Muscle layer of duodenum (tissue), 2 donors: ENCODE measurements at regions not wholly inside any gene's neighbourhood (a gene's known extent, or its start where the extent isn't known, plus 50 kb on each side); places are given as distances from the start of the nearest gene placed in this dataset.
"Not testable (repeated sequence)": the region's sequence is repeated elsewhere in the genome, so short reads cannot be mapped to it uniquely, and the experiment has no call there.

Source experiments
- H3K27ac ChIP-seq: one replicate; pipeline ENCODE4 v1.7.0; 2013; ENCODE audit warnings: mild to moderate bottlenecking, low read length
- H3K27me3 ChIP-seq: one replicate; pipeline ENCODE4 v1.7.0; 2013; ENCODE audit warnings: low read depth, mild to moderate bottlenecking, control low read depth, low read length
- H3K36me3 ChIP-seq, 2 donors: one replicate each; pipeline ENCODE4 v1.7.0; 2013; ENCODE audit warnings: low read length in 2 of 2, control low read depth in 1 of 2, mild to moderate bottlenecking in 1 of 2; ENCODE audit not compliant: insufficient read depth in 2 of 2, control insufficient read depth in 1 of 2
- H3K4me1 ChIP-seq, 2 donors: one replicate each; pipeline ENCODE4 v1.7.0; 2013; ENCODE audit warnings: low read length in 2 of 2, mild to moderate bottlenecking in 2 of 2, control low read depth in 1 of 2, moderate library complexity in 1 of 2; ENCODE audit not compliant: insufficient read depth in 2 of 2, control insufficient read depth in 1 of 2
- H3K4me3 ChIP-seq, 2 donors: one replicate each; pipeline ENCODE4 v1.7.0; 2013; ENCODE audit warnings: low read length in 2 of 2, low read depth in 1 of 2, mild to moderate bottlenecking in 1 of 2
- H3K9me3 ChIP-seq, 2 donors: one replicate each; pipeline ENCODE4 v1.7.0; 2013; ENCODE audit warnings: low read length in 2 of 2, control low read depth in 1 of 2, mild to moderate bottlenecking in 1 of 2; ENCODE audit not compliant: control insufficient read depth in 1 of 2
- donor health status: healthy.

DNA sequence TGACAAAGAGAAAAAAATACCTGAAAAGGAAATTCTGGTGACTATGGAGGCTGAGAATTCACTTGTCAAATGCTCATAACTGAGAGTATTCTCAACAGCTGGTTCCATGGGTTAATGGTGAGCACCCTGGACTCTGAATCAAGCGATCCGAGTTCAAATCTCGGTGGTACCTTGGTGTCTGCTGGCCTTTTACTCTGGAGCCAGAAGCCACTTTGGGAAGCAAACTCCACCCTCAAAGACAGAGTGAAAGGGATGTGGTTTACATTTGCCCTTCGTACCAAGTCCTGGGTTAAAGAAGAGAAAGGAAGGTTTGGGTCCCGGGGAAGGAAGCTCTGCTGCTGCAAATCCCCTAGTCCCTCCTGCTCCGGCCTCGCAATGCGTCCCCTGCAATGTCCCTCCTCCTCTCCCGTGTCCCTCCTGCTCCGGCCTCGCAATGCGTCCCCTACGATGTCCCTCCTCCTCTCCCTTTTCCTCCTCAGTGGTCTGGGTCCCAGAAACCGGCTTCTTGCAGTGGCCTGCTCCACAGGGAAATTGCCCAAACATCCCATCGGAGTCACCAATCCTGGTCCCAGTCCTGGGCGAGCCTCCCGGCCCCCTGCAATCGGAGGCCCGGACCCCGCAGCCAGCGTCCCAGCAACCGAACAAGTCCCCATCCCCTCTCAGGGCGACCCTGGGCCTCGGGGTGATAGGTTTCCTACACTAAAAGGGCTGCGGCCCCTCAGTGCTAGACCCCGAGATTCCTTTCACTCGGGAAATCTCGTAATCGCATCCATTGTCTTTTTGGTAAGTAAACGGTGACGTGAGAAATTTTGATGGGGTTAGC is 129.4 kb downstream of the PPIAL4G start:
- H3K9me3 ChIP-seq, result no peaks in the 10 kb centered on the region
- H3K4me3 ChIP-seq, result no peak overlapping the region
- no peaks in the 10 kb centered on the region for H3K4me1 ChIP-seq
- H3K36me3 ChIP-seq, result no peaks in the 10 kb centered on the region
- peaks cover 57% of the 10 kb centered on the region for H3K27me3 ChIP-seq
- H3K27ac ChIP-seq, result no peak overlapping the region

DNA sequence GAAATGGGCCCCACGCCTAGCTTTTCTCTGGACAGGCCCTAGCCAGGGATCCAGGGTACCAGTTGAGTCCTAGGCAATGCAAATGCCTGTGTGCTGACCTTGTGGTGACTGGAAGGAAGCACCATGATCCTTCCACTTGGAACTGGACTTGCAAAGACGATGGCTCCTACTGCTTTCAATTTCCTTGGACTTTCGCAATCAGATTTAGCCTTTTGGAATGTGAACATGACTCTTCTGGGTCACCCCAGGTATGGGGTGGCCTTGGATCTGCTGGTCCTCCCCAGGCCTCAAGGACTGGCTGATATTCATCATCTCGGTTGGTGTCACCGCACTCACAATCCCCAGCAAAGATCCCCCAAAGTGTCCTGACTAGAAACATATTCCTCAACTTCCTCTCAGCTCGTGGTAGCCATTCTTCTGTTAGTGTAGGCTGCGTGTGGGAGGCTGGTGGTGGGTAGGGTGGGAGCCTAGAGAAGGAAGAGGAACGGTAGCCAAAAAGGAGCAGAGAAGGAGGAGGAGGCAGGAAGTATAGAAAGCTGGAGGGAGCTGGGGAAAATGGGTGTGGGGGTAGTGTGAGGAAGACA is 130.5 kb downstream of the PPIAL4G start:
- Histone ChIP-seq H3K36me3 (no peaks in the 10 kb centered on the region), H3K27ac (no peak overlapping the region), H3K4me3 (no peak overlapping the region), H3K4me1 (no peaks in the 10 kb centered on the region), H3K9me3 (no peaks in the 10 kb centered on the region), H3K27me3 (peaks cover 59% of the 10 kb centered on the region)

DNA sequence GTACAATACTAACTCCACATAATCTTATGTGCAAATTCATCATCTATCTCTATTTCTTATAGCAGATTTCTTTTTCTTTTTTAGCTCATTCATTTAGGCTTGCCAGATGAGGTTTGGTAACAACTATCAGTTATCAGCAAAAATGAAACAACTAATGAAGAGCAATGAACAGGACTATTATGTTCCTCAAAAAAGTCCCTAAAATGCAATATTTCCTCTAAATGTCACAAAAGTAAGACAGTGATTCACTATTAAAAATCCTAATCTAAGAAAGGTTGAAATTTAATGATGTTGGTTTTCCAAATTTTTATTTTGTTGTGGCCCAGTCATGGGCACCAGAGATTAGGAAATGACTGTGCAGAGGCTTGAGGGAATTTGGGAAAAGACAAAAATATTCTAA is 135.3 kb downstream of the PPIAL4G start:
- Histone ChIP-seq H3K9me3 (no peaks in the 10 kb centered on the region), H3K27me3 (peaks cover 23% of the 10 kb centered on the region), H3K36me3 (no peaks in the 10 kb centered on the region), H3K4me3 (no peak overlapping the region), H3K27ac (no peak overlapping the region), H3K4me1 (no peaks in the 10 kb centered on the region)

DNA sequence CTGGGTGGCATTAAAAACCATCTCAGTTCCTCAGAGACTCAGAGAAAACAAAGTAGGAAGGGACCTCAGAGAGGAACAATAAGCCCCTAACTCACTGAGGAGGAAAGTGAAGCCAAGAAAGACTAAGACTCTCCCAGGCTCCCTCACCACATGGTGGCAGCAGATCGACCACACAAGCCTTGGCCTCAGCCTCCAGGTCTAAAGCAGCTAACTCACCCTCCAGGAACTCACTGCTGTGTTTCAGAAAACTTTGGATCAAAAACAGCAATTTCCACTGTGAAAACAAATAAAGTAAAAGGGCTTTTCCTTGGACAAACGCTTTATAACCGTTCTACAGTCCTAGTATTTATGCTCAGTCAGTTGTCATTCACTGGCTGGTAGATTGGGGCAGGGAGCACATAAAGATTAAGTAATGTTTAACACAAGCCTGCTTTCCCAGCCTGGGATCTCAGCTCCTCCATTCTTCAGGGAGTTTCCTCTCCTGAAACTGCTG is 137.4 kb downstream of the PPIAL4G start:
- not testable (repeated sequence) for H3K27ac ChIP-seq, H3K9me3 ChIP-seq, H3K4me1 ChIP-seq, H3K4me3 ChIP-seq, H3K36me3 ChIP-seq
- peaks cover 13% of the 10 kb centered on the region for H3K27me3 ChIP-seq

DNA sequence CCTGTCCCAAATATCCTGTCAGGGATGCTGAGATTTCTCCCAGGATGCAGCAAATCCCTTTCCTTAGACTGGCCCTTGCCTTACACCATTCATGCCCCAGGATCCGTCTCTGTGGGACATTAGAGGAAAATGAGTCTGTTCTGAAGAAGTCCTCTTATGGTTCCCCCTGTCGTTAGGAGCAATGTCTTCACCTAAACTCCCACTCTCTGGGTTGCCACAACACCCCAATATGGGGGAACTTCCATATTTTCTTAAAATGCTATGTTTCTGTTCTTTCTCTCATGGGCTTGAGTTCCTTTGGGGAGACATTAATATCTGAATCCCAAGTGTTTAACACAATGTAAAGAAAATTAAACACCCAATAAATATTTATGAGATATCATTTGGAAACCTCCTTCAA is 138.5 kb downstream of the PPIAL4G start:
- not testable (repeated sequence) for H3K27ac ChIP-seq, H3K4me3 ChIP-seq, H3K36me3 ChIP-seq, H3K9me3 ChIP-seq, H3K27me3 ChIP-seq, H3K4me1 ChIP-seq

DNA sequence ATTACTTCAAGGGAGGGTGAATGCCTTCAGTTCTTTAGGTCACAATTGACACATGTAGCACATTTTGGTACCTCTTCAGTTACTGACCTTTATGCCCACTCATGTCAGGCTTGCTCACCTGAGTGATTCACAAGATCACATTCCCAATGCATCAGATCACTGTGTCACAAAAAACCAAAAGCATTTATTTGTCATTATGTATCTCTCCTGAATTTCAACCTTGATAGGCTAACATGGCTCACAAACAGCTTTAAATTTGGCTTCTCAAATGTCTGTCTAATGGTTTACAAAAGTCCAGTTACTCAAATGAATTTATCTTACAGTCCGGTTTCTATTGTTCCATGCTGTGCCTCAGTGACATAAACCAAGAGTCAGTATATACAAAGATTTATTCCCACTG is 141.4 kb downstream of the PPIAL4G start:
- H3K36me3 ChIP-seq, H3K9me3 ChIP-seq, H3K4me3 ChIP-seq, H3K27ac ChIP-seq, H3K27me3 ChIP-seq, H3K4me1 ChIP-seq: not testable (repeated sequence)

DNA sequence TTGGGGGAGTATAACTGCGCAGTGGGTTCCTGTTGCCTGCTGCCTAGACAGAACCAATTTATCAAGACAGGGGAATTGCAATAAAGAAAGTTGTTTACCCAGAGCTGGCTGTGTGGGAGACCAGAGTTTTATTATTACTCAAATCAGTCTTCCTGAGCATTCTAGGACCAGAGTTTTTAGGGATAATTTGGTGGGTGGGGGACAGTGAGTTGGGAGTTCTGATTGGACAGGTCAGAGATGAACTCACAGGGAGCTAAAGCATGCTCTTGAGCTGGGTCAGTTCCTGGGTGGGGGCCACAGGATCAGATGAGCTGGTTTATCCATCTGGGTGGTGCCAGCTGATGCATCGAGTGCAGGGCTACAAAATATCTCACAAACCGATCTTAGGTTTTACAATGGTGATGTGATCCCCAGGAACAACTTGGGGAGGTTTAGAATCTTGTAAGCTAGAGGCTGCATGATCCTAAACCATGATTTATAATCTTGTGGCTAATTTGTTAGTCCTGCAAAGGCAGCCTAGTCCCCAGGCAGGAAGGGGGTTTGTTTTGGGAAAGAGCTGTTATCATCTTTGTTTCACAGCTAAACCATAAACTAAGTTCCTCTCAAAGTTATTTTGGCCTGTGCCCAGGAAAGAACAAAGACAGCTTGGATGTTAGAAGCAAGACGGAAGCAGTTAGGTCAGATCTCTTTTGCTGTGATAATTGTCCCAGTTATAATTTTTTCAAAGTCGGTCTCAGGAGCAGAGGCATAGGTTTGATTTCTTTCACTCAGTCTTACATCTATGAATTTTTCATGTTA is 146.8 kb downstream of the PPIAL4G start:
- not testable (repeated sequence) for H3K9me3 ChIP-seq, H3K36me3 ChIP-seq, H3K4me3 ChIP-seq, H3K27ac ChIP-seq, H3K27me3 ChIP-seq
- H3K4me1 ChIP-seq, result peaks cover 0 to 15% of the 10 kb centered on the region in 2 donors

DNA sequence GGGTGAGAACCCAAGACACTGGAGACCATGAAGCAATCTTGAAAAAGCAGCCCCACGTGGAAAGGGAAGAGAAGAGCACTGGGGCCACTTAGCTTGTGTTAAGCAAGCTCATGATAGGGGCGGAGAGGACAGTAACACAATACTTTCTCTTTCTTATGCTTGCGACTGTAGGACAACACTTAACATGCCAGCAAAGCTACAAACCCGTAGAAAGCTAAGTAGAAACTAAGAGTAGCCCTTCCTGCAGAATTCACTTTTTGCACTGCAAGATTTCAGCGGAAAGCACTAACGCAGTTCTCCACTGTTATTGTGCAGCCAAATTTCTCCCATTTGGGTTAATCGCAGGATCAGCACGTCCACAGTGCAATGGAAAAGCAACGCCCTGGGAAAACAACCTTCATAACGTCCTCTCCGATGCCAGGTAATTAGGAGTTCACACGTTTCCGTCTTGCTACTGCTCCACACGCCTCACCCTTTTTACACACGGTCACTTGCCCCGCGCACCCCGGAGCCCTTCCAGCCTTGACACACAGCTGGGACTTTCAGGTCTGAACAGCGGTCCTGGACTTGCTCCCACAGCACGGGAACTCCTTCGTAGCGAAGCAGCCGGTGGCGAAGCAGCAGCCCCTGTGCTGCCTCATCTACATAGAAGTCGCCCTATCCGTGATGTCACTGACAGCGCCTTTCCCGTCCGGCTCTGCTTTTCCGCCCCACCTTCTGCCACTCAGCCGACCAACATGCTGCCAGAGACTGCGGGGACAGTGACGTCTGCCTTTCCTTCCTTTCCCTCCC is 148.6 kb downstream of the PPIAL4G start:
- H3K27ac ChIP-seq, result peak overlapping the region; percentile 74
- peaks cover 0 to 15% of the 10 kb centered on the region in 2 donors for H3K4me1 ChIP-seq
- H3K27me3 ChIP-seq, result peaks cover 10% of the 10 kb centered on the region
- no peaks in the 10 kb centered on the region for H3K9me3 ChIP-seq
- H3K4me3 ChIP-seq, result peak overlapping the region; percentile 66 to 71
- no peaks in the 10 kb centered on the region for H3K36me3 ChIP-seq

DNA sequence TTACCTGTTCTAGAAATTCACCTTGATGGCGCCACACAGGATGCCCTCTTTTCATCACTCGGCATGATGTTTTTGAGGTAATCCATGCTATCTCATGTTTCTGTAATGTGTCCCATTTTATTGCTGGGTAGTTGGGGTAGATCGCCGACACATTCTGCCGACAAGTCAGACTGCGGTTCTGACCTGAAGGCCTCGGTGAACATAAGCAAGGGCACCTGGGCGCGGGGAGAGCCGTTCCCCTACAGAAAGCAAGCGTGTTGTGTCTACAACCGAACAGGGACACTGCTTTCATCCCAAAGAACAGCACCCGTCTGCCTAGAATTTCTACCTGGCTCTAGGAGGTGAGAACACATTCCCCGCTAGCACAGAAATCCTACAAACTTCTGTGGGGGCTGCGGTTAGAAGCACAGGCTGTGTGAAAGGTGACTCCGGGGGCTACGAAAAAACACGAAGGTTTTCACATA is 149.2 kb downstream of the PPIAL4G start:
- peak overlapping the region; percentile 66 to 71 for H3K4me3 ChIP-seq
- no peaks in the 10 kb centered on the region for H3K36me3 ChIP-seq
- H3K9me3 ChIP-seq, result no peaks in the 10 kb centered on the region
- H3K4me1 ChIP-seq, result peaks cover 0 to 15% of the 10 kb centered on the region in 2 donors
- H3K27me3 ChIP-seq, result peaks cover 16% of the 10 kb centered on the region
- H3K27ac ChIP-seq, result peak overlapping the region; percentile 74

DNA sequence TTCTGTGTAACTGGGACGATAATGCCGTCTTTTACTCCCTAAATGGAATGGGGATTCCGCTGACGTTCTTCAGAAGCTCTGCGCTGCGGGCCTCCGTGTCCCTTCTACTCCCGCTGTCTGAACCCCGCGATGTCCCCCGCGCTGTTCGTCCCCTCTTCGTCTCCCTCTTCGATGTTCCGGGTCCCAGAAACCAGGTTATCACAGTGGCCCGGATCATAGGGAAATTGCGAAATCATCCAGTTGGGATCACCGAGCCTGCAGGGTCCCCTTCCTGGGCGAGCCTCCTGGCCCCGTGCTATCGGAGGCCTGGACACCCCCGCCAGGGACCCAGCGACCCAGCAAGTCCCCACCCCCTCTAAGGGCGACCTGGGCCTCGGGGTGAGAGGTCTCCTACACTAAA is 154.2 kb downstream of the PPIAL4G start:
- Histone ChIP-seq H3K27ac (no peak overlapping the region), H3K36me3 (no peaks in the 10 kb centered on the region), H3K9me3 (no peaks in the 10 kb centered on the region), H3K4me1 (peaks cover 0 to 4% of the 10 kb centered on the region in 2 donors), H3K27me3 (peaks cover 22% of the 10 kb centered on the region), H3K4me3 (peak overlapping the region in 1 of 2 donors; percentile 4)

DNA sequence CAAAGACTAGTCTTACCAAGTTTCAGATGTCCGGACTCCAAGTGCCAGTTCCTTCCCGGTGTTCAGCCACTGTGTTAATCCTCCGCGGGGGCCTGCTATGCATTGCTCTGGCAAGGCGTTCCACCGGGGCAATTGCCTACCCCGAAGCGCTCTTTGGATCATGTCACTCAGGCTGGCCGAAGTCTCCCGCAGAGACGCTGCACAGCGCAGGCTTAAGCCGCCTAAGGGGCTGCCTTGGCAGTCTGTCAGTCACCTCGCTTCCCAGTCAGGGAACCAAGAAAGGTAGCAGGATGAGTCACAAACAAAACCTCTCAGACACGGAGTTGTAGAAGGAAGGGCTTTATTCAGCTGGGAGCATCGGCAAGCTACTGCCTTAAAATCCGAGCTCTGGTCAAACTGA is 158.1 kb downstream of the PPIAL4G start:
- peaks cover 17% of the 10 kb centered on the region for H3K27me3 ChIP-seq
- not testable (repeated sequence) for H3K4me3 ChIP-seq, H3K27ac ChIP-seq, H3K36me3 ChIP-seq, H3K4me1 ChIP-seq, H3K9me3 ChIP-seq
